ENCODE measurements at regions not wholly inside any gene's neighbourhood (a gene's known extent, or its start where the extent isn't known, plus 50 kb on each side); places are given as distances from the start of the nearest gene placed in this dataset.

- H3K36me3 ChIP-seq (ENCODE audit: low read depth, missing control alignments) = no peaks in the 10 kb centered on the region
- no peak overlapping the region for H3K4me3 ChIP-seq
- no peaks in the 10 kb centered on the region for H3K9me3 ChIP-seq
- no peak overlapping the region for H3K27ac ChIP-seq
- WGBS, 2 donors = 47 to 48% methylated on average over 2 of the region's 2 CpGs
- H3K27me3 ChIP-seq = no peaks in the 10 kb centered on the region
- peaks cover 23% of the 10 kb centered on the region for H3K4me1 ChIP-seq
- no peak for DNase-seq
- intact Hi-C loops (cut with DNase I; ENCODE audit: low total_unique reads) = no loop called here
- no peak for TF ChIP-seq CTCF (IDR thresholded peaks at IDR 0.05)
- TF ChIP-seq POLR2A (IDR thresholded peaks at IDR 0.05) = no peak
These were observed 126.9 kb upstream of the HS3ST2 start for GRCh38 chr16:22687031-22687530.

DNA sequence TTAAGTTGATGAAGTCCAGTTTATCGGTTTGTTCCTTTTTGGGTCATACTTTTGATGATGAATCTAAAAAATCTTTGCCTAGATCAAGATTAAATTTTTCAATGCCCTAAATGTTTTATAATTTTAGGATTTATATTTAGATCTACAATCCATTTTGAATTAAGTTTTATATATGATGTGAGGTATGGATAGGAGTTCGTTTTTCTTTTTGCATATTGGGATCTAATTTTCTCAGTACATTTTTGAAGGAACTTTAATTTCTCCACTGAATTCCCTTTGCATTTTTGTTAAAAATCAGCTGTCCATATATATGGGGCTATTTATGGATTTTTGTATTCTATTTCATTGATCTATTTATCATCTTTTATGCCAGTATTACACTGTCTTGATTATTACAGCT is 125.5 kb upstream of the HS3ST2 start:
- Histone ChIP-seq H3K27ac (no peak overlapping the region), H3K4me3 (no peak overlapping the region), H3K9me3 (no peaks in the 10 kb centered on the region), H3K27me3 (no peaks in the 10 kb centered on the region), H3K36me3 (ENCODE audit: low read depth, missing control alignments) (no peaks in the 10 kb centered on the region), H3K4me1 (peaks cover 23% of the 10 kb centered on the region)
- no peak for DNase-seq
- TF ChIP-seq POLR2A (IDR thresholded peaks at IDR 0.05) = no peak
- no peak for TF ChIP-seq CTCF (IDR thresholded peaks at IDR 0.05)
- 91 to 92% methylated on average over 2 of the region's 2 CpGs for WGBS, 2 donors
- intact Hi-C loops (cut with DNase I; ENCODE audit: low total_unique reads) = no loop called here

DNA sequence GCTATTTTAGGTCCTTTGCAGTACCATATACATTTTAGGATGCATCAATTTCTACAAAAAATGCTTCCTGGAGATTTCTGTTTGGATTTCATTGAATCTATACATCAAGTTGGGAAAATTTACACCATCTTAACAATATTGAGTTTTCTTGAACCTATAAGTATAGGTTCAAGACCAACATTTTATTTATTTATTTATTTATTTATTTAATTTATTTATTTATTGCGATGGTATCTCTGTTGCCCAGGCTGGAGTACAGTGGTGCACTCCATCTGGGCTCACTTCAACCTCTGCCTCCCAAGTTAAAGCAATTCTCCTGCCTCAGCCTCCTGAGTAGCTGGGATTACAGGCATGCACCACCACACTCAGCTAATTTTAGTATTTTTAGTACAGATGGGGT is 125.0 kb upstream of the HS3ST2 start:
- DNase-seq = no peak
- peaks cover 20% of the 10 kb centered on the region for H3K4me1 ChIP-seq
- H3K27me3 ChIP-seq = no peaks in the 10 kb centered on the region
- H3K9me3 ChIP-seq = no peaks in the 10 kb centered on the region
- H3K36me3 ChIP-seq (ENCODE audit: low read depth, missing control alignments) = no peaks in the 10 kb centered on the region
- 86 to 90% methylated on average over 1 of the region's 1 CpG for WGBS, 2 donors
- H3K4me3 ChIP-seq = no peak overlapping the region
- TF ChIP-seq POLR2A (IDR thresholded peaks at IDR 0.05) (no peak), CTCF (IDR thresholded peaks at IDR 0.05) (no peak)
- intact Hi-C loops (cut with DNase I; ENCODE audit: low total_unique reads) = no loop called here
- H3K27ac ChIP-seq = no peak overlapping the region

DNA sequence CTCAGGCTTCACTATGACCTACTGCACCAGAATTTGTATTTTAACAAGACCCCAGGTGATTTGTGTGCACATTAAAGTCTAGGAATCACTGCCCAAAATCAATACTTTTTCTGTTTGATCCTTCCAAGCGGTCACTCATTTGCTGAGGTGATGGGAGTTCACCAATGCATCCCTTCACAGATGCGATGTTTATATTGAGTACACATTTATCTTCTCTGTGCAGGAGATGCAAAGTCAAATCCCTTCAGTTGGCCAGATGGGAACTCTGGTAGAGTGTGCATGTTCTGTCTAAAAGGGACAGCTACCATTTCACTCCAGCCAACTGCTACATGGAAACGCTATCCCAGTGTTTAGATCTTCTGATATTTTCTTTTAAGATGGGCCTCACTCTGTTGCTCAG is 122.6 kb upstream of the HS3ST2 start:
- TF ChIP-seq CTCF (IDR thresholded peaks at IDR 0.05) = no peak
- no peak for TF ChIP-seq POLR2A (IDR thresholded peaks at IDR 0.05)
- Histone ChIP-seq H3K9me3 (no peaks in the 10 kb centered on the region), H3K27ac (no peak overlapping the region), H3K4me3 (no peak overlapping the region), H3K36me3 (ENCODE audit: low read depth, missing control alignments) (no peaks in the 10 kb centered on the region), H3K27me3 (no peaks in the 10 kb centered on the region), H3K4me1 (peaks cover 10% of the 10 kb centered on the region)
- no peak for DNase-seq
- intact Hi-C loops (cut with DNase I; ENCODE audit: low total_unique reads) = no loop called here
- WGBS, 2 donors = 88 to 90% methylated on average over 3 of the region's 3 CpGs

- no peaks in the 10 kb centered on the region for H3K36me3 ChIP-seq (ENCODE audit: low read depth, missing control alignments)
- 91 to 95% methylated on average over 1 of the region's 1 CpG for WGBS, 2 donors
- intact Hi-C loops (cut with DNase I; ENCODE audit: low total_unique reads) = no loop called here
- no peak overlapping the region for H3K27ac ChIP-seq
- no peaks in the 10 kb centered on the region for H3K27me3 ChIP-seq
- no peak overlapping the region for H3K4me3 ChIP-seq
- no peak for DNase-seq
- TF ChIP-seq CTCF (IDR thresholded peaks at IDR 0.05) (no peak), POLR2A (IDR thresholded peaks at IDR 0.05) (no peak)
- H3K9me3 ChIP-seq = no peaks in the 10 kb centered on the region
- H3K4me1 ChIP-seq = peaks cover 10% of the 10 kb centered on the region
These were observed 121.9 kb upstream of the HS3ST2 start for GRCh38 chr16:22692034-22692433.

Measured in testis (tissue), 2 donors.